ENCODE measurements at regions not wholly inside any gene's neighbourhood (a gene's known extent, or its start where the extent isn't known, plus 50 kb on each side); places are given as distances from the start of the nearest gene placed in this dataset.

GRCh38 chr4:180541678-180542077, 1701.5 kb upstream of the TENM3 start:
- H3K27me3 ChIP-seq (replicated peaks; ENCODE audit: insufficient read depth, low read depth, low read length, poor library complexity): no peaks in the 10 kb centered on the region
- CTCF ChIA-PET: no interaction called here
- peaks cover 15% of the 10 kb centered on the region for H3K4me1 ChIP-seq (ENCODE audit: insufficient read depth, low read length, poor library complexity, severe bottlenecking)
- POLR2A ChIA-PET (ENCODE audit: low non-redundant PET): no interaction called here
- TF ChIP-seq EZH2 (IDR thresholded peaks at IDR 0.05; ENCODE audit: borderline replicate concordance, low read depth, low read length, poor library complexity, severe bottlenecking): no peak
- TF ChIP-seq, protein P1, sequence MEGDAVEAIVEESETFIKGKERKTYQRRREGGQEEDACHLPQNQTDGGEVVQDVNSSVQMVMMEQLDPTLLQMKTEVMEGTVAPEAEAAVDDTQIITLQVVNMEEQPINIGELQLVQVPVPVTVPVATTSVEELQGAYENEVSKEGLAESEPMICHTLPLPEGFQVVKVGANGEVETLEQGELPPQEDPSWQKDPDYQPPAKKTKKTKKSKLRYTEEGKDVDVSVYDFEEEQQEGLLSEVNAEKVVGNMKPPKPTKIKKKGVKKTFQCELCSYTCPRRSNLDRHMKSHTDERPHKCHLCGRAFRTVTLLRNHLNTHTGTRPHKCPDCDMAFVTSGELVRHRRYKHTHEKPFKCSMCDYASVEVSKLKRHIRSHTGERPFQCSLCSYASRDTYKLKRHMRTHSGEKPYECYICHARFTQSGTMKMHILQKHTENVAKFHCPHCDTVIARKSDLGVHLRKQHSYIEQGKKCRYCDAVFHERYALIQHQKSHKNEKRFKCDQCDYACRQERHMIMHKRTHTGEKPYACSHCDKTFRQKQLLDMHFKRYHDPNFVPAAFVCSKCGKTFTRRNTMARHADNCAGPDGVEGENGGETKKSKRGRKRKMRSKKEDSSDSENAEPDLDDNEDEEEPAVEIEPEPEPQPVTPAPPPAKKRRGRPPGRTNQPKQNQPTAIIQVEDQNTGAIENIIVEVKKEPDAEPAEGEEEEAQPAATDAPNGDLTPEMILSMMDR (conservative IDR thresholded peaks at IDR 0.05; ENCODE audit: low read depth, low read length): no peak
- H3K4me3 ChIP-seq (ENCODE audit: low read depth, low read length, poor library complexity, severe bottlenecking): no peak overlapping the region
- no peaks in the 10 kb centered on the region for H3K9me3 ChIP-seq (ENCODE audit: low read depth, low read length, poor library complexity, severe bottlenecking)
- no TSS peak for BruUV-seq (replicated peaks)
- no peak for DNase-seq (ENCODE audit: low spot score)
- intact Hi-C loops (cut with micrococcal nuclease; ENCODE audit: unreplicated experiment): no loop called here
- no peaks in the 10 kb centered on the region for H3K36me3 ChIP-seq (ENCODE audit: insufficient read depth, low read length, poor library complexity, severe bottlenecking)
- no peak overlapping the region for H3K27ac ChIP-seq (ENCODE audit: low read depth, low read length, poor library complexity, severe bottlenecking)

GRCh38 chr4:180542445-180543100, 1700.6 kb upstream of the TENM3 start:
- TF ChIP-seq, protein P1 (conservative IDR thresholded peaks at IDR 0.05; ENCODE audit: low read depth, low read length): no peak
- no peak for TF ChIP-seq EZH2 (IDR thresholded peaks at IDR 0.05; ENCODE audit: borderline replicate concordance, low read depth, low read length, poor library complexity, severe bottlenecking)
- BruUV-seq (replicated peaks): no TSS peak
- no peaks in the 10 kb centered on the region for H3K9me3 ChIP-seq (ENCODE audit: low read depth, low read length, poor library complexity, severe bottlenecking)
- no peak overlapping the region for H3K27ac ChIP-seq (ENCODE audit: low read depth, low read length, poor library complexity, severe bottlenecking)
- peak; percentile 90 for DNase-seq (ENCODE audit: low spot score)
- H3K36me3 ChIP-seq (ENCODE audit: insufficient read depth, low read length, poor library complexity, severe bottlenecking): no peaks in the 10 kb centered on the region
- intact Hi-C loops (cut with micrococcal nuclease; ENCODE audit: unreplicated experiment): no loop called here
- no peak overlapping the region for H3K4me3 ChIP-seq (ENCODE audit: low read depth, low read length, poor library complexity, severe bottlenecking)
- CTCF ChIA-PET: no interaction called here
- POLR2A ChIA-PET (ENCODE audit: low non-redundant PET): no interaction called here
- peaks cover 15% of the 10 kb centered on the region for H3K4me1 ChIP-seq (ENCODE audit: insufficient read depth, low read length, poor library complexity, severe bottlenecking)
- no peaks in the 10 kb centered on the region for H3K27me3 ChIP-seq (replicated peaks; ENCODE audit: insufficient read depth, low read depth, low read length, poor library complexity)

DNA sequence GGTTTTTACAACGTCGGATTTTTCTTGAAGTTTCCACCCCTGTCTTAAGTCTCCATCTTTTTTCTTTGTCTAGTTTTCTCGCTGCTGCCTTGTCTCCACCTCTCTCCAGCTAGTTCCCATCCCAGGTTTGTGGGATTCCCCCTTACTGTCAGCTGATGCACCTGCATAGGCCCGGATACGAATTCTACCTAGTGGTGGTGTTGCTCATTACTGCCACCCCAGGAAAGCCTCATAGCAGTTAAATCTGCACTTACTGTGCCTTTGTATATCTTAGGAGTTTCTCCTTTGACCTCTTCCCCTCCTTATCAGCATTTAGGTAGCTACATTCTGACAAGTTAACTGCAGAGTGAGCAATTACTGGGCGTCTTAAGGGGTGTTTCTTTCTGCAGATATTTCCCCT, 1693.1 kb upstream of the TENM3 start:
- no peaks in the 10 kb centered on the region for H3K36me3 ChIP-seq (ENCODE audit: insufficient read depth, low read length, poor library complexity, severe bottlenecking)

More for the DNA sequence above, 1693.1 kb upstream of the TENM3 start:
- Histone ChIP-seq H3K4me3 (ENCODE audit: low read depth, low read length, poor library complexity, severe bottlenecking) (no peak overlapping the region), H3K27ac (ENCODE audit: low read depth, low read length, poor library complexity, severe bottlenecking) (no peak overlapping the region), H3K4me1 (ENCODE audit: insufficient read depth, low read length, poor library complexity, severe bottlenecking) (no peaks in the 10 kb centered on the region), H3K27me3 (replicated peaks; ENCODE audit: insufficient read depth, low read depth, low read length, poor library complexity) (no peaks in the 10 kb centered on the region), H3K9me3 (ENCODE audit: low read depth, low read length, poor library complexity, severe bottlenecking) (peaks cover 7% of the 10 kb centered on the region)
- TF ChIP-seq, protein P1 (conservative IDR thresholded peaks at IDR 0.05; ENCODE audit: low read depth, low read length): no peak
- no peak for TF ChIP-seq EZH2 (IDR thresholded peaks at IDR 0.05; ENCODE audit: borderline replicate concordance, low read depth, low read length, poor library complexity, severe bottlenecking)
- BruUV-seq (replicated peaks): no TSS peak
- POLR2A ChIA-PET (ENCODE audit: low non-redundant PET): no interaction called here
- intact Hi-C loops (cut with micrococcal nuclease; ENCODE audit: unreplicated experiment): no loop called here
- DNase-seq (ENCODE audit: low spot score): no peak
- CTCF ChIA-PET: no interaction called here
